NCI-H748 (cell line): ENCODE measurements at regions not wholly inside any gene's neighbourhood (a gene's known extent, or its start where the extent isn't known, plus 50 kb on each side); places are given as distances from the start of the nearest gene placed in this dataset.
"Not testable (repeated sequence)": the region's sequence is repeated elsewhere in the genome, so short reads cannot be mapped to it uniquely, and the experiment has no call there.

Source experiments
- DNase-seq: peaks from one replicate; lab custom pipeline; 2025; ENCODE audit not compliant: unreplicated experiment; lab: John Stamatoyannopoulos, UW

DNA sequence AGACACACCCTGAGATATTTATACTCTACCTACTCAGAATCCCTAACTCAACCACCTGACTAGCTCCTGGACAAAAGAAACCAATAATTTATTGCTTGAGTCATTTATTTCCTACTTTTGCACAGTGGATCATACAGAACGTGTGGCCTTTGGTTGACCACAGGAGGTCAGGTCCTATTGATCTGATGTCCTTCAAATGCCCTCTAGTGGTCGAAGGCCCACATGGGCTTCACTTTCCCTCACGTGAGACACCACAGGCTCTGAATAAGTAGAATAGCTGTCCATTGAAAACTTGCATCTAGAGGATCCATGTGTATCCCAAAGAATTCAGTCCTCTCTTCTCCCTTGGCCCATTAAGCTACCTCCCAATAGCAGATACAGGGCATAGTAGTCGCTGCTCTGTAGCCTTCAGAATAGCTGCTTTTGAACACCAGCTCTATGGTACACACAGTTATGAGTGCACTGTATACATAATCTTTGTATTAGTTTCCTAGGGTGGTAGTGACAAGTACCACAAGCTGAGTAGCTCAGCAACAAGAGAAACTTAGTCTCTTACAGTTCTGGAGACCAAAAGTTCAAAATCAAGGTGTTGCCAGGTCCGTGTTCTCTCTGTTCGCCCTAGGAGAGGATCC lies 177.6 kb upstream of the SMARCA2 start:
- DNase-seq: peak; percentile 71

DNA sequence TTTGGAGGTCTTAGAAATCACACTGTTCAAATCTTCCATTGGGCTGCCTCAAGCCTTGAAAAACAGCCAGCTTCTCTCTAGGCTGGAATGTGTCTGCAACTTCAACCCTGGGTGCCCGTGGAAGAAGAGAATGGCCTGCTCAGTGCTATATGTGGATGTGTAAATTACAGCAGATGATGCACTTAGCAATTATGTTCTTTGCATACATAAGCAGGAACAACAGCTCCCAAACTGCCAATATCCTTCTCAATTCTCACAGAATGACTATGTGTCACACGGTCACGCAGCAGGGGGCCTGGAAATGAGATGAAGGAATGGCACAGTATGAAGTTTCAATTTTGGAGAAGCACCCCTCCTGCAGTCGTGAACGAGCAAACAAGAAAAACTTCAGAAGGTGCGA lies 175.2 kb upstream of the SMARCA2 start:
- DNase-seq: no peak

DNA sequence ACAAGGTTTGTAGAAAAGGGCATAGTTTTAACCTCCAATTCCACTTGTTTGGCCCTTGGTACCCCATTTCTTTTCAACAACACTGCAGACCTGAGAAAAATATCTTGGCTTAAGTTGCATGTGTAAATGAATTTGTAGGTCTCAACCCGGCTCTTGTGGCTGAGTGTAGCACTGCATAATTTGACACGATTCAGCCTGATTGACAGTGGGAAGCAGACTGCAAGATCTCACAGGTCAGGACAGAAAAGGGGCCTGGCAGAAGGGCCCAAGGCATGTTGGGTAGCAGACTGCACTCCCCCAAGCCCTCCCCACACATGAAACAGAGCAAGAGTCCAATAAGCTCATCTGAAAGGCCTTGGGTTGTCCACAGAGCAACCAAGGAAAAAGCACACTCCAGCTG lies 169.7 kb upstream of the SMARCA2 start:
- no peak for DNase-seq

DNA sequence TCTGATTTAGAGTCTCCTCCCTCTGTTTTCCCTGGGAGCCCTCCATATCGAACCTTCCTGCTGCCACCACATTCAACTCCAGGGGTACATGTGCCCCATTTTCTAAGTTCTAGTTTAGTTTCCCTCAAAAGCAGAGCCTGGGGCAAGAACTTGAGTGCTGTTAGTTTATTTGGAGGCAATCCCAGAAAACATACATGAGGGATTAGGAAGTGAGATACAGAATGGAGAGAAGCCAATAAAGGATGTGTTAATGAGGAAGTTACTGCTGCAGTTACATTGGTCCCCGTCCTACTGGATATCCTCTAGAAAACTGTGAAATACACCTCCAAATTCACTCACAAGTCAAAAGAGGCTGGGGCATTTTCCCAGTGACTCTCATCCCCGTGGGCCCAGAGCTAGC lies 159.4 kb upstream of the SMARCA2 start:
- no peak for DNase-seq

DNA sequence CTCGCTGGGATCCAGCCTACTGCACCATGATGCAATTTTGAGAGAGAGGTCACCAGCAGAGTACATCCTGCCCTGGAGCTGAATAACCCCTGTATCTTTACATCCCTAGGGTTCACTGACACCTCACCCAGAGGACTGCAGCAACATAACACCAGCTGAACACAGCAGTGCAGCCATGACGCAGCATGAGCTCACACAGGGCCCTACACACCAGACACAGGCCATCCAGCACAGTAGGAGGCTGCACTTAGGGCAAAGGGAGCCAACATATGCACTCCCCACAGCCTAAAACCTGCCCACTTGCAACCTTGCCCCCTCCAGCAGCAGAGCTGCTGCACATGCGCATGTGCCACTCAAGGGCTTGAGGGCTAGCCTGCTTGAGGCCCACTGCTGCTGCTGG lies 157.3 kb upstream of the SMARCA2 start:
- no peak for DNase-seq

DNA sequence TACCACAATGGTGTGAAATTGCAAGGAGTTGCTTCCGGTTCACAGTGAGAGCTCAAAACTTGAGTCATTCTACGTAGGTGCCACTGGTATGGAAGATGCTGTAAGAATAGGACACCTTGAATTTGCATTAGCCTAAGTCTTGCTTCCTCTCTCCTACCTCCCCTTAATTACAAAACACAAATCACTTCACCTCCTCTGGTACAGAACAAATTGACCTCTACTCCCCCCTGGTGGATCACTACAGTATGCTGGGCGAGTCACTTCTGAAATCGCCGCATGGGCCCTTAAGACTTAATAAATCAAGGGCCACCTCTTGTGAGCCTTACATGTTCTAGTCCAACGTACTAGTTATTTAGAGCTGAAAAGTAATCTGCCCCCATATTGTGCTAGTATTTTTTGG lies 145.3 kb upstream of the SMARCA2 start:
- DNase-seq: peak; percentile 50

DNA sequence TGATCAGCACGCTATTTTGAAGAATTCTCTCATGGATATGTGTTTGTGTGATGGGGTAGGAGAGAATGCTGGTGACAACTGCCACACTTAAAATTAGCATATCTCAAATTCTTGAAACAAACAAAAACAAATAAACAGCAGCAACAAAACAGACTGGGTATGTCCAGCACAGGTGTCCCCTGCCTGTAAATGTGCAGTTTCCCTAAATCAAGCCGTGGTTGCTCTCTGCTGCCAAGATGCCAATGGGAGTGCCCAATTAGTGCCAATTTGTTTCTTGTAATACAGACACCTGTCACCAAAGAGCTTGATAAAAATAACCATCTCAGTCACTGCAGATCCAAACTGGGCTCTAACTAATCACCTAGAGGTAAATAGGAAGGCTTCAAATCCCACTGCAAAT lies 144.2 kb upstream of the SMARCA2 start:
- no peak for DNase-seq

DNA sequence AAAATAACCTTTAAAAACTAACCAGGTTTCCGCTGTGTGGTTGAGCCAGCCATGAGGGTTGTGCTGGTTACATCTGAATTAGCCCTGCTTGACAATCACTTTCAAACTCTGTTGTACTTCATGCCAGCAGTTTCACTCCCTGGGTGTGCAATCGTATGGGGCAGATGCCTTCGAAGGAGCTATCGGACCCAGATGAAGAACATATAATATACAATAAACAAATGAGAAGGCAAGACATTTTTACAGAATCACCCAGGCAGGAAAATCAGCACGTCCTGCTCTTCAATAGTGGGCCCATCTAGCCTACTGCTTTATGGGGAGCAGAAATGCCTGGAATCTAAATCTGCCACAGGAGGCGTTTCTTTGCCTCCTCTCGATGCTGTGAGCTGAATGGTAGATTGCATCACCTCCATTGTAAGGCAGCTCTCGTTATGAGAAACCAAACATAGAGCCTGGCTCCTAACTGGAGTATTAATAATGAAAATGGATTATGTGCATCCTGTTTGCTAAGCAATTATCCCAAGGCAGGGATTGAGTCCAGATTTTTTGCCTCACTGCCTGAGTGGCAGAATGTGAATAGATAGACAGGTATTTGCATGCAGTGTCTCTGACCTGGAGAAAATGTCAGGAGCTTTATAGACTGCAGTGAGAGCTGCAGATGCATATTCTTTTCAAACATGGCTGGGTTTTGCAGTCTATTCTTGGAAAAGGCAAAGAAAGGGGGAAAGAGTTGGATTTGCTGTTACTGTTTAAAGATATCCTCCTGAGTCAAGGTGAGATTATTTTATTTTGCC lies 143.3 kb upstream of the SMARCA2 start:
- peak; percentile 91 for DNase-seq

DNA sequence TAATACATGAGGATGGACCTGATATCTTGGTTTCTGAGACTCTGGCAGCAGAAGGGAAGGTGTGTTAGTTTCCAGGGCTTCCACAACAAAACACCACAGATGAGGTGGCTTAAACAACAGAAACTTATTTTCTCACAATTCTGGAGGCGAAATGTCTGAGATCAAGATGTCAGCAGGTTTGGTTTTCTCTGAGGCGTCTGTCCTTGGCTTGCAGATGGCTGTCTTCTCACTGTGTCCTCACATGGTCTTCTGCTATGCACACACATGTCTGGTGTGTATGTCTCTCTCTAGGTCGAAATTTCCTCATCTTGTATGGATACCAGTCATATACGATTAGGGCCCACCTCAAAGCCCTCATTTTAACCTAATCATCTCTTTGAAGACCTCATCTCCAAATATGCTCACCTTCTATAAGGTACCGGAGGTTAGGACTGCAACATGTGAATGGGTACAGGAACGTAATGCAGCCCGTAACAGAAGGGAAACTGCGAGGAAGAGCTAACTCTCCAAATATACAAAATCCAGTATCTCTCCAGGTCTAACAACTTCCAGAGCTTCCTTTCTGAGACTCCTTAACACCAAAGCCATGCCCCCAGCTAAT lies 139.8 kb upstream of the SMARCA2 start:
- no peak for DNase-seq

DNA sequence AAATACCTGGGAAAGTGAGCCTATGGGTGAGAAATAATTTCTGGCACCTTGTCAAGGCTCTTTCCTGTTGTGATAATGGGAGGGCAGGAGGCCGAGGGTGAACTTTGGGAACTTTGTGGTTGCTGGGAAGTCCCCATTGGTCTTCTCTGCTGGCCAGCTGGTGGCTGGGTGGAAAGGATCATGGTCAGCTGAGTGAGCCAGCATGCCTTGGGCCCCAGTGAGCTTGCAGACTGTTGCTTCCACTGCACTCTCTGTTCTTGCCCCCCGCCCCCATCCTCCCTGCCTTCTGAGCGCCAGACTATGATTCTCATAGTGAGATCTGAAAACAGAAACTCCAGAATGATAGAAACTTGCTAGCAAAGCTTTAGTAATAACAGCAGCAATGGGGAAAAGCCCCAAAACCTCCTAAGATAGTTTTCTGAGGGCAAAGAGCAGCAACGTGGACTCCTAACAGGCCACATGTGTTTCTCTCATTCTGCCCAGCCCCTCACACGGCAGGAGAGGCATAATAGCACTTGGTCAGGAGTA lies 139.2 kb upstream of the SMARCA2 start:
- no peak for DNase-seq

DNA sequence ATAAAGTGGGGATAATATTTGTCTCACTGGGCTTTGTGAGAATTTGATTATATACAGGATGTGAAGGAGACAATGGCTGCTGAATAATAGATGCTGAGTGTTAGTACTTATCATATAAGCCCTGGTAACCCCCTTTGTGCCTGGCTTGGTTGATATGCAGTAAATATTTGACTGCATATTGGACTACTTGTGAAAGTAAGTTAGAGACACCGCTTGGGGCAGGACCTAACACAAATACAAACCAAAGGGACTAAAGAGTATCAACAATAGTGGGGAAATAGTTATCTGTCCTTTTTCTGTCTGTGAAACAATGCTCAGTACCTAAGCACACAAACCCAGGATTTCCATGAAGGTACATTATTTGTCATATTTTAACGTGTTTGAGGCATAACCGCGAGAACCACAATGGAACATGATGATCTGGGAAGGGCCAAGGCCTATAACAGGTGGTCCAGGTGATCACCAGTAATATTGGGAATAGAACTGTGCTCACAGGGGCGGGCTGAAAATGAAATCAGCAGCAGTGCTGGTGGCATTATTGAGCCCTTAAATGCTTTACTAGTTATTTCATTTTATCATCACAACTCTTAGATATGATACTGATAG lies 138.2 kb upstream of the SMARCA2 start:
- no peak for DNase-seq

DNA sequence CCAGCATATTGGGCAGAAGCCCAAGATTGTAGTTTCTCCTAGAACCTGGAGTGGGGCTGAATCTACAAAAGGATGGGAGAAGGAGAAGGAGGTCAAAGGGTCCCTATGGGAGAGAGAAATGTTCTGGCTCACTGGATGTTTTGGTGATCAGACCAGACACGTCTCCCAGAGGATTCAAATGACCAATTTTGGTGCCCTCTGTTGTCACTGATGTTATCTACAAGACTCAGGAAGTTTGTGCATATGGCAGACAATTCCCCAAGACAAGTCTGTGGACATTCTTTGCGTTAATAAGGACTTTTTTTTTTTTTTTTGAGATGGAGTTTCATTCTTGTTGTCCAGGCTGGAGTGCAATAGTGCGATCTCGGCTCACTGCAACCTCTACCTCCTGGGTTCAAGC lies 137.2 kb upstream of the SMARCA2 start:
- no peak for DNase-seq

DNA sequence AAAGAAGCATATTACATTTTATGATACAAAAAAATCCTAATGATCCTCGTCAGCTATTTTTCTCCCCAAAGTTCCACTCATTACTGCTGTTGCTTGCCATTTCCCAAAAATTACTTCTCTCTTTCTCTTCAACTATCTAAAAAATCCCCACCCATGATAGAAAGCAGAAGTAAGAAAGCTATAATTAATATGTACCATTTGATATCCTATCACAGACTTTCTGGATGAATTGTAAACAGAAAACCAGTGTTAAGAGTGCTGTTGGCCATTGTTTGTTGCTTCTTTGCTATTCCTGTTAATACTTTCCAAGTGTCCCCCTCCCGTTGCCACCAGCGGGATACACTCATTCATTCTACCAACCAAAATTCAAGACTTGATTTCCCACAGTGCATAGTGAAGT lies 136.3 kb upstream of the SMARCA2 start:
- DNase-seq: no peak

DNA sequence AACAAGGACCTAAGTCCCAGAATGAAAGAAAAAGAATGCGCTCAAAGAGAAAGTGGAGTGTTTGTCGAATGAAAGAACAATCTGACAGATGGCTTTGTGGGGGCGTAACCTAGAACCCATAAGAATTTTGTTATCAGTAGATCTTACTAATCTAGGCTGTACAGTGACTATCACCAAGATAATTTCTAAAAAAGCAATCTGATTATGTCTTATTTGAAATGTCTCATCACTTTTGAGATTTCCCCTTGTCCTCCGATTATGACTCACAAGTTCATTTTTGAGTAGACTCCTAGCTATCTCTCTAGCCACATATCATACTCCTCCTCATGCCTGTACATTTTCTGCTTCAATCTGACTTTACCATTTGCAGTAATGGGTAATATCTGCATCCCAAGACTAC lies 135.6 kb upstream of the SMARCA2 start:
- no peak for DNase-seq

DNA sequence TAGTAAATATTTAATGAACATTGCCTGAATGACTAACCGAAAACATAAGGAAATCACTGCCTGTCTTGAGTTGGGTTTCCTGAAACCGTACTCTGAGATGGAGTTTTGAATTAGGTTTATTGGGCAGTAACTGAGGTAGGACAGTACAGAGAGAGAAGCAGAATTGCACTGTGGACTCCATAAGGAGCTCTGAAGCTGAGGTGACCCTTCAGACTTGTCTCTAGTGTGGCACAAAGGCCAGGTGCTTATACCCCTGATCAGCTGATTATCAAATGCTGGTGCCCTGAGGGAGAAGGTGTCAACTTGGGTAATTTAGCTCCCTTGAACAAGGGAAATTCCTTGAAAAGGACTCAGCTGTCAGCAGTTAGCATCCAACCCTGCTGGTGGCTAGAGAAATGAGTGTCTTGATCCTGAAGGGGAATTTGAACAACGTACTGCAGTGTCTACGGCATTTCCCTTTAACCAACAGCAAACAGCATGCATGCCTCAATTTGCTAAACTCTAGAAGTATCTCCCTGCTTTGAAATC lies 135.0 kb upstream of the SMARCA2 start:
- DNase-seq: no peak

DNA sequence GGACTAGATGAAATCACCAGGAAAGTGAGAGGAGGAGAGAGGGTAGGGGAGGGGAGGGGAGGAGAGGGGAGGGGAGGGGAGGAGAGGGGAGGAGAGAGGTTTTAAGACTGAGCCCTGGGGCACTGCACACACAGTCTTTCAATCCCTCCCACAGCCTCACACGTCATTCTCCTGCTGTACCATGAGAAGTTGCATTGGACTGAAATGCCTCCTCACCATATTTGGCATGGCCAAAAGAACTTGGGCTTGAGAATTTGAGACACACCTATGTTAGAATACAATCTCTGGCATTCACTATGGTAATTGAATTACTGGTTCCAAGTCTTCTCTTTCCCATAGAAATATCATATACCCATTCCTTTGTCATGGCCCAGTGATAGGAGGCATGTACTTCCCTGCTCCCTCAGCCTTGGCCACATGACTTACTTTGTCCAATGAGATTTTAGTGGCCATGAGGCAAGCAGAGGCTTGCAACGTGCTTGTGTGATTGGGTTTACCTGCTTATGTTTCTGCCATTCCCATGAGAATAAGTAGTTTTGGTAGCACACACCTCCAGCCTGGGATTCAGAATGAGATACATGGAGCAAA lies 133.3 kb upstream of the SMARCA2 start:
- no peak for DNase-seq

DNA sequence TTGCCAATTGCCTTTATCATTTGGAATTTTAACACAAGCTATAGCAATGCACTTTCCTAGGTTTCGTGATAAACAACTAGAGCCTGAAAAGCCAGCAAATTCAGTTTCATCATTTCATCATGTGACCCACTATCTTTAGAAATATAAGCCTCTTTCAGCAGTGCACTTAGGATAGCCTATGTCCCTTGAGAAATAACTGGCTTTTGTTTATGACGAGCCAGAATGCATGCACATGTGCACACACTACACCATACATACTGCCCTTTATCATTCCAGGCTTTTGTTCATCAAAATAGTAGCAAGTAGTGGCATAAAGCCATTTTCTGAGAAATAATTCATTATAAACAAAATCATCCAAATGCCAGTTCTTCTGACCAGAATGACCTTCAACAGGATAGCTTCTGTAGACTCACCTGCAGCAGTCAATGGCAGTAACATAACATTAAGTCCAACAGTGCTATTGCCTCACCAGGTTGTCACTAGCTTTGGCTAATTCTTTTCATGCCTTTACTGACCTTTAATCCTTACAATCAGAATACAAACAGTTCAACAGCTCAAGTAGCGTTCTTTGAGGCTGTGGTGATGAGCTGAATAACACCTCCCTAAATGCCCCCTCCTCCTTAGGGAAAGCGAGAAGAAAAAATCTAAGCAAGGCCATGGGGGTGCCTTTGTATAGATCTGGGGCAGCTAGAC lies 132.3 kb upstream of the SMARCA2 start:
- no peak for DNase-seq

DNA sequence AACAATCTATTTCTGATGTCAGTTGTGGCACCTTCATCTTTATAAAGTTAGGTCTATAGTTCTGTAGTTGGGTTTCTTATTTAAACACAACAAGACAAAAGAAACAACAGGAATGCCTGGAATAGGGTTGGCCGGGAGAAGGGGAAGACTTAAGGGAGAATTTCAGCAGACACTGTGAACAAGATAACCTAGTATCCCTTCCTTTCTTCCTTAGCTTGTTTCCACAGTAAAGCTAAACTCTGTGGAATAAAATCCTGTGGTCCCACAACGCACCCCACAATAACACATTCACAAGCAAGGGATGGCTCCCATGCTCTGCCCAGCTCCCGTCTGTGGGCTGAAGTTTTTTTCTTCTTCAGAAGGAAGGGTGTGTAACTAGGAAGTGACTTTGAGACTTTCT lies 124.9 kb upstream of the SMARCA2 start:
- DNase-seq: no peak

DNA sequence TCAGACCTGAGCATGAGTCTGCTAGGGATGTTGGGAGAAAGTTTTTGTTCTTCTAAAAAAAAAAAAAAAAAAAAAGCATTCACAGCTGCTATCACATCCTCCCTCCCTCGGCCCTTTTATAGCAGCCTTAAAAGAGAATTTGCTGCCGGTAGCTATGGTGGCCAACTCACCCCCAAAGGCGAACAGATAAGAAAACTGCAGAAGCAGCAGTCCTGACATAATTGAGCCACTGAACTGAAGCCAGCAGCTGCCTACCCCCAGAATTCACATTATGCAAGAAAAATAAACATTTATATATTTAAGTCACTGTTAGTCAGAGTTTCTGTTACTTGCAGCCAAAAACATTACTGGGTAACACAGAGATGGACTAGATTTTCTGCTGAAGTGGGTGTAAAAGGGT lies 124.3 kb upstream of the SMARCA2 start:
- no peak for DNase-seq

DNA sequence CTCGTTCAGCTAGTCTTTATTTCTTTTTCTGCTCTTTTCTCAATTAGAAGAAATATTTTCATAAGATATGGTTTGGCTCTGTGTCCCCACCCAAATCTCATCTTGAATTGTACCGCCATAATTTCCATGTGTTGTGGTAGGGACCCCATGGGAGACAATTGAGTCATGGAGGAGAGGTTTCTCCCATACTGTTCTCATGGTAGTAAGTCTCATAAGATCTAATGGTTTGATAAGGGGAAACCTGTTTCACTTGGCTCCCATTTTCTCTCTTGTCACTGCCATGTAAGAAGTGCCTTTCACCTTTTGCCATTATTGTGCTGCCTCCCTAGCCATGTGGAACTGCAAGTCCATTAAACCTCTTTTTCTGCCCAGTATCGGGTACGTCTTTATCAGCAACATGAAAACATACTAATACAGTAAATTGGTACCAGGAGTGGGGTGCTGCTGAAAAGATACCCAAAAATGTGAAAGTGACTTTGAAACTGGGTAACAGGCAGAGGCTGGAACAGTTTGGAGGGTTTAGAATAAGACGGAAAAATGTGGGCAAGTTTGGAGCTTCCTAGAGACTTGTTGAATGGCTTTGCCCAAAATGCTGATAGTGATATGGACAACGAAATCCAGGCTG lies 112.0 kb upstream of the SMARCA2 start:
- not testable (repeated sequence) for DNase-seq
